Stimulated activated CD8-positive, alpha-beta memory T cell treated with anti-CD3 and anti-CD28 coated beads, Interleukin-7, amount 100 ng/mL, for 24 hours (primary cell): ENCODE measurements at regions not wholly inside any gene's neighbourhood (a gene's known extent, or its start where the extent isn't known, plus 50 kb on each side); places are given as distances from the start of the nearest gene placed in this dataset.
"Not testable (repeated sequence)": the region's sequence is repeated elsewhere in the genome, so short reads cannot be mapped to it uniquely, and the experiment has no call there.

Experiments
- DNase-seq: peaks from one replicate; pipeline ENCODE4 v3.0.0-alpha.2; 2020; ENCODE audit warnings: low read depth

- not testable (repeated sequence) for DNase-seq
These were observed 634.9 kb upstream of the SGO1 start for GRCh38 chr3:20820872-20821271.

GRCh38 chr3:20811631-20812030, 625.6 kb upstream of the SGO1 start:
- no peak for DNase-seq

GRCh38 chr3:20811006-20811405, 625.0 kb upstream of the SGO1 start:
- DNase-seq = no peak

GRCh38 chr3:20810555-20810954, 624.5 kb upstream of the SGO1 start:
- DNase-seq = no peak

- DNase-seq = no peak
These were observed 623.4 kb upstream of the SGO1 start for GRCh38 chr3:20809356-20809755.

GRCh38 chr3:20808864-20809263, 622.9 kb upstream of the SGO1 start:
- no peak for DNase-seq

- DNase-seq = no peak
These were observed 612.7 kb upstream of the SGO1 start for GRCh38 chr3:20798666-20799065.

- no peak for DNase-seq
These were observed 601.0 kb upstream of the SGO1 start for GRCh38 chr3:20787005-20787404.

GRCh38 chr3:20776692-20777091, 590.7 kb upstream of the SGO1 start:
- DNase-seq = no peak

- no peak for DNase-seq
These were observed 590.3 kb upstream of the SGO1 start for GRCh38 chr3:20776286-20776685.

GRCh38 chr3:20773320-20773984, 587.4 kb upstream of the SGO1 start:
- DNase-seq = no peak

- no peak for DNase-seq
These were observed 586.9 kb upstream of the SGO1 start for GRCh38 chr3:20772869-20773268.

GRCh38 chr3:20769430-20769829, 583.4 kb upstream of the SGO1 start:
- DNase-seq = no peak

GRCh38 chr3:20760981-20761380, 575.0 kb upstream of the SGO1 start:
- no peak for DNase-seq

GRCh38 chr3:20752416-20752815, 566.4 kb upstream of the SGO1 start:
- no peak for DNase-seq

- no peak for DNase-seq
These were observed 565.3 kb upstream of the SGO1 start for GRCh38 chr3:20751296-20751695.

- no peak for DNase-seq
These were observed 561.7 kb upstream of the SGO1 start for GRCh38 chr3:20747741-20748140.

- no peak for DNase-seq
These were observed 557.7 kb upstream of the SGO1 start for GRCh38 chr3:20743553-20744321.

- no peak for DNase-seq
These were observed 557.0 kb upstream of the SGO1 start for GRCh38 chr3:20742903-20743552.

- no peak for DNase-seq
These were observed 555.4 kb upstream of the SGO1 start for GRCh38 chr3:20741381-20741780.

GRCh38 chr3:20739814-20740213, 553.8 kb upstream of the SGO1 start:
- DNase-seq = no peak

GRCh38 chr3:20736287-20736852, 550.4 kb upstream of the SGO1 start:
- DNase-seq = no peak

- no peak for DNase-seq
These were observed 543.2 kb upstream of the SGO1 start for GRCh38 chr3:20729185-20729584.
